ENCODE measurements at regions not wholly inside any gene's neighbourhood (a gene's known extent, or its start where the extent isn't known, plus 50 kb on each side); places are given as distances from the start of the nearest gene placed in this dataset.

DNA sequence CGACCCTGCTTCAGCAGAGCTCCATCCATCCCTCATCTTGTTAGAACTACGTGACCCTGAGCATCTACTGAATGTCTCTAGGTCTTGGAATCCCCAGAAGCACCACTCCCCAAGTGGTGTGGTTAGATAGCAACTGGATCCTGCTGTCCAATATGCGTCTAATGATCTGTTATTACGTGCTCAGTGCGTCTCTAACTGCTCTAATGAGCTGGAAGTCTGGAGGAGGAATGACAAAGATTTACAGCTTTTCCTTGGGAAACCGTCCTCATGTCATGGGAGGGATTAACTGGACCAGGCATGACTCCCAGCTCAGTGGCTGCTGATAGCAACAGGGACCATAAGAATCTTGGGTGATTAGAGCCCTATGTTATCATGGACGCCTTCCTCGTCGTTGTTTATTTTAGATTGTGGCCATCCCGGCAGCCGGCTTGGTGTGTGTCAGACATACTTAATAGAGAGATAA, 150.9 kb downstream of the HS3ST3B1 start:
- Mint-ChIP-seq H3K4me1 (ENCODE audit: low read depth, unreplicated experiment) (no peaks in the 10 kb centered on the region), H3K36me3 (ENCODE audit: unreplicated experiment) (peaks cover 3% of the 10 kb centered on the region), H3K27ac (ENCODE audit: unreplicated experiment) (no peak overlapping the region), H3K4me3 (ENCODE audit: unreplicated experiment) (no peak overlapping the region), H3K27me3 (ENCODE audit: unreplicated experiment) (peaks cover 2% of the 10 kb centered on the region), H3K9me3 (ENCODE audit: unreplicated experiment) (no peaks in the 10 kb centered on the region)
- DNase-seq, result no peak
- TF ChIP-seq, protein P1, sequence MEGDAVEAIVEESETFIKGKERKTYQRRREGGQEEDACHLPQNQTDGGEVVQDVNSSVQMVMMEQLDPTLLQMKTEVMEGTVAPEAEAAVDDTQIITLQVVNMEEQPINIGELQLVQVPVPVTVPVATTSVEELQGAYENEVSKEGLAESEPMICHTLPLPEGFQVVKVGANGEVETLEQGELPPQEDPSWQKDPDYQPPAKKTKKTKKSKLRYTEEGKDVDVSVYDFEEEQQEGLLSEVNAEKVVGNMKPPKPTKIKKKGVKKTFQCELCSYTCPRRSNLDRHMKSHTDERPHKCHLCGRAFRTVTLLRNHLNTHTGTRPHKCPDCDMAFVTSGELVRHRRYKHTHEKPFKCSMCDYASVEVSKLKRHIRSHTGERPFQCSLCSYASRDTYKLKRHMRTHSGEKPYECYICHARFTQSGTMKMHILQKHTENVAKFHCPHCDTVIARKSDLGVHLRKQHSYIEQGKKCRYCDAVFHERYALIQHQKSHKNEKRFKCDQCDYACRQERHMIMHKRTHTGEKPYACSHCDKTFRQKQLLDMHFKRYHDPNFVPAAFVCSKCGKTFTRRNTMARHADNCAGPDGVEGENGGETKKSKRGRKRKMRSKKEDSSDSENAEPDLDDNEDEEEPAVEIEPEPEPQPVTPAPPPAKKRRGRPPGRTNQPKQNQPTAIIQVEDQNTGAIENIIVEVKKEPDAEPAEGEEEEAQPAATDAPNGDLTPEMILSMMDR (IDR thresholded peaks at IDR 0.05; ENCODE audit: partially characterized antibody, unreplicated experiment), result no peak

DNA sequence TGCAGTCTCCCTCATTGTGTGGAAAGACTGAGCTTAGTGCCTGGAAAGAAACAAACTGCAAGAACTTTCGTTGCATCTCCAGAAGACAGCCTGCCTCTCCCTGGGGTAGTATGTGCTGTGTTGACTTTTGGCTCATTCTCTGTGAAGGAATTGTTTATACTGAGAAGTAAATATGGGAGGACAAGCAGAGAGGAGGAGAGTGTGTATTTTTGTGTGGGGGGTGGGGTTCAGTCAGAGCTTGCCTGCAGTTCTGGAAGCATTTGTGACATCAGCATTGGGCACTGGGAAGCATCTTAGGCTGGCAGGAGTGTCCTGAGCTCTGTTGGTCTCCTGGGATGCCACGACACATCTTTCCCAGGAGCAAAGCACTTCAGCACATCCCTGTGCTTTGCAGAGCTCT, 147.9 kb downstream of the HS3ST3B1 start:
- no peak for DNase-seq
- Mint-ChIP-seq H3K4me3 (ENCODE audit: unreplicated experiment) (no peak overlapping the region), H3K9me3 (ENCODE audit: unreplicated experiment) (no peaks in the 10 kb centered on the region), H3K4me1 (ENCODE audit: low read depth, unreplicated experiment) (no peaks in the 10 kb centered on the region), H3K36me3 (ENCODE audit: unreplicated experiment) (no peaks in the 10 kb centered on the region), H3K27ac (ENCODE audit: unreplicated experiment) (no peak overlapping the region), H3K27me3 (ENCODE audit: unreplicated experiment) (no peaks in the 10 kb centered on the region)
- TF ChIP-seq, protein P1 (IDR thresholded peaks at IDR 0.05; ENCODE audit: partially characterized antibody, unreplicated experiment), result no peak

DNA sequence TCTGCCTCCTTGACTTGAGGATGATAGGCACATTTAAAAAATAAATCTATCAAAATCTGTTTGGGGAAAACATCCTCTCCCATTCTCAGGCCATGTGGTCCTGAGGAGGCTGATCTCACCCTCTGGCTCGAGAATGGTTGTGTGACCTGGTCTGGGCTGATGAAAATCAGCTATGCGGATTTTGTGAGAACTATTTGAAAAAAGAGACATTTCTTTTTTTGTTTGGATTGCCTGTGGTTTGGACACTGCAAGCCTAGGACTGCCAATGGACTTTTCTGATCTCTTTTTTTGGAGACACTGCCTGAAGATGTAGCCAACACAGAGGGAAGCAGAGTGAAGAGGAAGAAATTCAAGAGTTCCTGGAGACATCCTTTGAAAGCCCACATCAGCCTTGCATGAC, 145.9 kb downstream of the HS3ST3B1 start:
- no peak for DNase-seq
- Mint-ChIP-seq H3K4me1 (ENCODE audit: low read depth, unreplicated experiment) (no peaks in the 10 kb centered on the region), H3K36me3 (ENCODE audit: unreplicated experiment) (no peaks in the 10 kb centered on the region), H3K27me3 (ENCODE audit: unreplicated experiment) (no peaks in the 10 kb centered on the region), H3K27ac (ENCODE audit: unreplicated experiment) (no peak overlapping the region), H3K9me3 (ENCODE audit: unreplicated experiment) (no peaks in the 10 kb centered on the region), H3K4me3 (ENCODE audit: unreplicated experiment) (no peak overlapping the region)
- TF ChIP-seq, protein P1 (IDR thresholded peaks at IDR 0.05; ENCODE audit: partially characterized antibody, unreplicated experiment), result no peak

DNA sequence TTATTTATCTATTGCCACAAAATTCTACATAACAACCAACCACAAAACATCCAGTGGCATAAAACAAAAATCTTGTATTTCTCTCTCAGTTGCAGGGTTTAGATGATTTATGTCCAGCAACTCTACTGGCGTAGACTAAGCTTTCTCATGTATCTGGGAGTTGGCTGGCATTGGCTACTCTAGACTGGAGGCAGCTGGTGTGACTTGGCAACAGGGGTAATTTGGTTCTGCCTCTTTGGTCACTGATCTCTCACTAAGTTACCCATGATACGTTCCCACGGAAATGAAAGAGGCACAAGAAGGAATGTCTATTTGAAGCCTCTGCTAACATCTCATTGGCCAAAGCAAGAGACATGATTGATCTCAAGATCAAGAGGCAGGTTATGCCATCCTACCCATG, 144.0 kb downstream of the HS3ST3B1 start:
- Mint-ChIP-seq H3K9me3 (ENCODE audit: unreplicated experiment) (no peaks in the 10 kb centered on the region), H3K27ac (ENCODE audit: unreplicated experiment) (no peak overlapping the region), H3K4me3 (ENCODE audit: unreplicated experiment) (no peak overlapping the region), H3K36me3 (ENCODE audit: unreplicated experiment) (no peaks in the 10 kb centered on the region), H3K4me1 (ENCODE audit: low read depth, unreplicated experiment) (no peaks in the 10 kb centered on the region), H3K27me3 (ENCODE audit: unreplicated experiment) (no peaks in the 10 kb centered on the region)
- TF ChIP-seq, protein P1 (IDR thresholded peaks at IDR 0.05; ENCODE audit: partially characterized antibody, unreplicated experiment), result no peak
- DNase-seq, result no peak

DNA sequence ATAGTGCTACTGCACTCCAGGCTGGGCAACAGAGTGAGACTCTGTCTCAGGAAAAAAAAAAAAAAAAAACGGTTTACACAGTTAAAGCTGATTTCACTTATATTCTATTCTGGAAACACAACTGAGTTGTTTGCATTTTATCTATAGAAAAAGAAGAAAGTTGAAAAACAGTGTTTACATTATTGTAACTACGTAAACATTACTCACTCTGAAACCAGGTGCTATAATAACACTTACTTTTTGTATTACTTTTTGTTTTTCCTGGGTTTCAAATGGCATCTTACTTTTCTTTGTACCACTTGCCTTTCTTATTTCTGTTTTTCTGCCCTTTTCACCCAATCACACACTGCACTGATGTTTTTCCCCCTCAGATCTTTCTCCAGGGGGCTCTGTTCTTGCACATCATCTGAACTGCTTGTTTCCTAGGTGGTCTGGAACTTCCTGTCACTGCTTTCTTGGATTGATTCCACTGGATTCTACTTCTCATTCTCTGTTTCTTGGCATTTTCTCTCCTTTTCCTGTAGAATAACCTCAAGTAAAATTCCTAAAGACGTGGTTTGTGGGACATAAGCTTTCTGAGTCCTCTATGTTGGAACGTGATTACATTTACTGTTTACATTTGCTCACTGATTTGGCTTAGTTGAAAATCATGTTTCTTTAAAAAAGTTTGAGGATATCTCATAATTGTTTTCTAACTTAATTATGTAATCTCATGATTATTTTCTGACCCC, 142.1 kb downstream of the HS3ST3B1 start:
- no peak for DNase-seq
- no peaks in the 10 kb centered on the region for H3K9me3 Mint-ChIP-seq (ENCODE audit: unreplicated experiment)

More for the DNA sequence above, 142.1 kb downstream of the HS3ST3B1 start:
- Mint-ChIP-seq H3K4me1 (ENCODE audit: low read depth, unreplicated experiment) (no peaks in the 10 kb centered on the region), H3K36me3 (ENCODE audit: unreplicated experiment) (no peaks in the 10 kb centered on the region), H3K27me3 (ENCODE audit: unreplicated experiment) (no peaks in the 10 kb centered on the region), H3K27ac (ENCODE audit: unreplicated experiment) (no peak overlapping the region), H3K4me3 (ENCODE audit: unreplicated experiment) (no peak overlapping the region)
- TF ChIP-seq, protein P1 (IDR thresholded peaks at IDR 0.05; ENCODE audit: partially characterized antibody, unreplicated experiment), result no peak

All from glutamatergic neuron (in vitro differentiated cells).